ENCODE measurements at regions not wholly inside any gene's neighbourhood (a gene's known extent, or its start where the extent isn't known, plus 50 kb on each side); places are given as distances from the start of the nearest gene placed in this dataset.

DNA sequence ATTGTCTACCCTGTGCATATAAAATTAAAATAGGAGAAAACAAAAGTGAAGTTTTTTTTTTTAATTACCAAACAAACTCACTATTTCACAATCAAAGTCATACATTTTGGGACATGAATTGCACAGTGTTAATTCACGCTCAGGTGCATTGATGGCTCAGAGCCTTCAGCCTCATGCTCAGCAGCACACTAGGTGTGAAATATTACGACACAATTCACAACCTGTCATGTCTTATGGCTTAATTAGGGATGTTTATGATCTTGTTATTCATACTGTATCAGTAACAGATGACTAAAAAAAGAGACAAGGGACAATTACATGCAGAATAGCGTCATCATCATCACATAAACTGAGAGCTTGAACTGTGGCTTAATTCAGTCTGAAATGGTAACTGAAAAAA is 2005.5 kb upstream of the PCDH20 start:
- TF ChIP-seq, protein P1, sequence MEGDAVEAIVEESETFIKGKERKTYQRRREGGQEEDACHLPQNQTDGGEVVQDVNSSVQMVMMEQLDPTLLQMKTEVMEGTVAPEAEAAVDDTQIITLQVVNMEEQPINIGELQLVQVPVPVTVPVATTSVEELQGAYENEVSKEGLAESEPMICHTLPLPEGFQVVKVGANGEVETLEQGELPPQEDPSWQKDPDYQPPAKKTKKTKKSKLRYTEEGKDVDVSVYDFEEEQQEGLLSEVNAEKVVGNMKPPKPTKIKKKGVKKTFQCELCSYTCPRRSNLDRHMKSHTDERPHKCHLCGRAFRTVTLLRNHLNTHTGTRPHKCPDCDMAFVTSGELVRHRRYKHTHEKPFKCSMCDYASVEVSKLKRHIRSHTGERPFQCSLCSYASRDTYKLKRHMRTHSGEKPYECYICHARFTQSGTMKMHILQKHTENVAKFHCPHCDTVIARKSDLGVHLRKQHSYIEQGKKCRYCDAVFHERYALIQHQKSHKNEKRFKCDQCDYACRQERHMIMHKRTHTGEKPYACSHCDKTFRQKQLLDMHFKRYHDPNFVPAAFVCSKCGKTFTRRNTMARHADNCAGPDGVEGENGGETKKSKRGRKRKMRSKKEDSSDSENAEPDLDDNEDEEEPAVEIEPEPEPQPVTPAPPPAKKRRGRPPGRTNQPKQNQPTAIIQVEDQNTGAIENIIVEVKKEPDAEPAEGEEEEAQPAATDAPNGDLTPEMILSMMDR (conservative IDR thresholded peaks at IDR 0.05; ENCODE audit: low read length): no peak
- TF ChIP-seq EZH2phosphoT487 (IDR thresholded peaks at IDR 0.05; ENCODE audit: borderline replicate concordance): no peak

Data from Loucy (cell line).